Neuronal stem cell (in vitro differentiated cells): ENCODE measurements at regions not wholly inside any gene's neighbourhood (a gene's known extent, or its start where the extent isn't known, plus 50 kb on each side); places are given as distances from the start of the nearest gene placed in this dataset.
A peak's percentile ranks its signal among the peaks of the same experiment; 100 is the strongest.

Experiments
- DNase-seq: peaks from one replicate; pipeline ENCODE4 v3.0.0-alpha.2; 2013; ENCODE audit warnings: low spot score
- H2AFZ ChIP-seq: one replicate; pipeline ENCODE4 v1.6.1; 2013; ENCODE audit warnings: mild to moderate bottlenecking, low read length, inconsistent platforms
- H2AK5ac ChIP-seq: 2 replicates; pipeline ENCODE4 v1.6.1; 2013; ENCODE audit warnings: low read depth, mild to moderate bottlenecking, inconsistent platforms, low read length, moderate library complexity, mixed read lengths
- H2BK120ac ChIP-seq: 2 replicates; pipeline ENCODE4 v1.6.1; 2013; ENCODE audit warnings: low read depth, mild to moderate bottlenecking, inconsistent platforms, low read length, moderate library complexity, mixed read lengths
- H2BK12ac ChIP-seq: one replicate; pipeline ENCODE4 v1.6.1; 2013; ENCODE audit warnings: low read length, inconsistent platforms
- H2BK15ac ChIP-seq: 2 replicates; pipeline ENCODE4 v1.6.1; 2013; ENCODE audit warnings: mild to moderate bottlenecking, low read length, inconsistent platforms, mixed read lengths
- H2BK5ac ChIP-seq: one replicate; pipeline ENCODE4 v1.6.1; 2013; ENCODE audit warnings: inconsistent platforms, mild to moderate bottlenecking, low read length, moderate library complexity
- H3K14ac ChIP-seq: one replicate; pipeline ENCODE4 v1.6.1; 2013; ENCODE audit warnings: low read length, inconsistent platforms
- H3K18ac ChIP-seq: 2 replicates; pipeline ENCODE4 v1.6.1; 2013; ENCODE audit warnings: low read length, inconsistent platforms
- H3K23ac ChIP-seq: 2 replicates; pipeline ENCODE4 v1.6.1; 2013; ENCODE audit warnings: low read depth, mild to moderate bottlenecking, mixed read lengths, low read length, inconsistent platforms; ENCODE audit not compliant: poor library complexity
- H3K27ac ChIP-seq: replicated peaks from 3 replicates; pipeline ENCODE4 v1.5.1; 2013; ENCODE audit warnings: low read length, inconsistent platforms
- H3K27me3 ChIP-seq, 3 experiments: 2 replicates each; pipeline ENCODE4 v1.6.1; 2013; ENCODE audit warnings: low read length in 3 of 3, mild to moderate bottlenecking in 2 of 3, inconsistent platforms in 1 of 3, low read depth in 1 of 3, mixed read lengths in 1 of 3, moderate library complexity in 1 of 3; ENCODE audit not compliant: control insufficient read depth in 3 of 3, insufficient read depth in 3 of 3
- H3K36me3 ChIP-seq, 2 donors: replicated peaks in 1 of 2; 2 replicates each; pipeline ENCODE4 v1.6.1; 2013; ENCODE audit warnings: low read length in 2 of 2; ENCODE audit not compliant: control insufficient read depth in 2 of 2, insufficient read depth in 2 of 2
- H3K4ac ChIP-seq: 2 replicates; pipeline ENCODE4 v1.6.1; 2013; ENCODE audit warnings: inconsistent platforms, mild to moderate bottlenecking, low read length, moderate library complexity
- H3K4me1 ChIP-seq, 2 donors: 1 replicate in 1 of 2; 2 replicates in 1 of 2; pipeline ENCODE4 v1.6.1; 2013; ENCODE audit warnings: low read length in 2 of 2, low read depth in 1 of 2; ENCODE audit not compliant: control insufficient read depth in 2 of 2, insufficient read depth in 1 of 2
- H3K4me2 ChIP-seq: one replicate; pipeline ENCODE4 v1.6.1; 2013; ENCODE audit warnings: mild to moderate bottlenecking, low read length, inconsistent platforms; ENCODE audit not compliant: insufficient read depth, poor library complexity, severe bottlenecking
- H3K4me3 ChIP-seq, 2 donors: 2 replicates each; pipeline ENCODE4 v1.5.1; 2013; ENCODE audit warnings: low read length in 2 of 2, mild to moderate bottlenecking in 2 of 2, inconsistent platforms in 1 of 2, moderate library complexity in 1 of 2
- H3K79me1 ChIP-seq: one replicate; pipeline ENCODE4 v1.6.1; 2013; ENCODE audit warnings: low read depth, mild to moderate bottlenecking, inconsistent platforms, low read length, moderate library complexity
- H3K9ac ChIP-seq: one replicate; pipeline ENCODE4 v1.6.1; 2013; ENCODE audit warnings: mild to moderate bottlenecking, low read depth, low read length, inconsistent platforms; ENCODE audit not compliant: poor library complexity
- H3K9me3 ChIP-seq, 2 donors: replicated peaks in 1 of 2; 2 replicates each; pipeline versions ENCODE3 to v1.6.1; 2013; ENCODE audit warnings: low read length in 2 of 2, mild to moderate bottlenecking in 2 of 2, inconsistent platforms in 1 of 2, low read depth in 1 of 2, mixed read lengths in 1 of 2, moderate library complexity in 1 of 2; ENCODE audit not compliant: control insufficient read depth in 2 of 2, insufficient read depth in 1 of 2
- H4K8ac ChIP-seq: one replicate; pipeline ENCODE4 v1.6.1; 2013; ENCODE audit warnings: low read depth, mild to moderate bottlenecking, inconsistent platforms, low read length, moderate library complexity
- H4K91ac ChIP-seq: one replicate; pipeline ENCODE4 v1.6.1; 2013; ENCODE audit warnings: low read length, low read depth, mild to moderate bottlenecking, inconsistent platforms; ENCODE audit not compliant: poor library complexity
- WGBS, 2 donors: extraction: QIAGEN DNeasy Blood & Tissue Kit; methylation state at CpG; one replicate each; pipeline ENCODE4 v1.1.7; 2013; ENCODE audit warnings: missing lambda C conversion rate in 2 of 2, mixed read lengths in 1 of 2; ENCODE audit not compliant: insufficient read length in 2 of 2, insufficient replicate concordance in 1 of 2; ENCODE audit errors: extremely low coverage in 2 of 2; 5-methylcytosine and 5-hydroxymethylcytosine counted together

GRCh38 chr12:13839365-13840336 is 141.8 kb downstream of the GRIN2B start:
- H2BK5ac ChIP-seq: no peak overlapping the region
- H3K14ac ChIP-seq: no peak overlapping the region
- H3K4me3 ChIP-seq: no peak overlapping the region
- no peak overlapping the region for H3K9ac ChIP-seq
- WGBS, 2 donors: no CpG with 5 or more reads among the region's 11 CpGs
- no peak overlapping the region for H2AFZ ChIP-seq
- peaks cover 4 to 20% of the 10 kb centered on the region in 2 donors for H3K4me1 ChIP-seq
- no peak overlapping the region for H4K8ac ChIP-seq
- H3K27me3 ChIP-seq: no peaks in the 10 kb centered on the region
- H3K23ac ChIP-seq: no peak overlapping the region
- H4K91ac ChIP-seq: no peak overlapping the region
- no peak overlapping the region for H2BK120ac ChIP-seq
- H3K9me3 ChIP-seq: no peaks in the 10 kb centered on the region
- no peak overlapping the region for H3K4me2 ChIP-seq
- H3K36me3 ChIP-seq: no peaks in the 10 kb centered on the region
- H3K79me1 ChIP-seq: no peaks in the 10 kb centered on the region
- no peak overlapping the region for H2AK5ac ChIP-seq
- no peak overlapping the region for H2BK12ac ChIP-seq
- no peak for DNase-seq
- H2BK15ac ChIP-seq: no peak overlapping the region
- no peak overlapping the region for H3K18ac ChIP-seq
- no peak overlapping the region for H3K27ac ChIP-seq
- no peak overlapping the region for H3K4ac ChIP-seq

GRCh38 chr12:13836099-13836498 is 145.3 kb downstream of the GRIN2B start:
- Histone ChIP-seq H3K4me1 (peaks cover 2 to 20% of the 10 kb centered on the region in 2 donors), H2BK5ac (no peak overlapping the region), H2AFZ (peak overlapping the region; percentile 42), H3K9me3 (no peaks in the 10 kb centered on the region), H3K4ac (no peak overlapping the region), H3K27ac (no peak overlapping the region), H2BK120ac (no peak overlapping the region), H3K79me1 (no peaks in the 10 kb centered on the region), H2BK15ac (no peak overlapping the region), H4K91ac (no peak overlapping the region), H2AK5ac (no peak overlapping the region), H3K36me3 (no peaks in the 10 kb centered on the region), H3K9ac (no peak overlapping the region), H2BK12ac (no peak overlapping the region), H3K27me3 (no peaks in the 10 kb centered on the region), H4K8ac (no peak overlapping the region), H3K14ac (no peak overlapping the region), H3K4me2 (no peak overlapping the region), H3K4me3 (no peak overlapping the region), H3K18ac (peak overlapping the region; percentile 68), H3K23ac (no peak overlapping the region)
- no peak for DNase-seq
- WGBS, 2 donors: no CpG with 5 or more reads among the region's 3 CpGs

GRCh38 chr12:13835652-13836051 is 145.8 kb downstream of the GRIN2B start:
- whole genome bisulfite sequencing, 2 donors: no CpG with 5 or more reads among the region's 1 CpG

GRCh38 chr12:13834241-13834640 is 147.2 kb downstream of the GRIN2B start:
- Histone ChIP-seq H3K4me1 (peaks cover 2 to 16% of the 10 kb centered on the region in 2 donors), H3K4me3 (no peak overlapping the region), H3K4me2 (no peak overlapping the region), H3K18ac (no peak overlapping the region), H3K4ac (no peak overlapping the region), H2BK12ac (no peak overlapping the region), H3K9me3 (no peaks in the 10 kb centered on the region), H3K14ac (no peak overlapping the region), H2AK5ac (no peak overlapping the region), H3K27ac (no peak overlapping the region), H2BK5ac (no peak overlapping the region), H3K23ac (no peak overlapping the region), H3K79me1 (no peaks in the 10 kb centered on the region), H2BK120ac (no peak overlapping the region), H4K8ac (no peak overlapping the region), H3K9ac (no peak overlapping the region), H2BK15ac (no peak overlapping the region), H3K36me3 (no peaks in the 10 kb centered on the region), H4K91ac (no peak overlapping the region), H3K27me3 (no peaks in the 10 kb centered on the region), H2AFZ (no peak overlapping the region)
- DNase-seq: no peak
- WGBS, 2 donors: no CpG with 5 or more reads among the region's 5 CpGs

More at GRCh38 chr12:13835652-13836051, 145.8 kb downstream of the GRIN2B start:
- Histone ChIP-seq H3K4me3 (no peak overlapping the region), H3K27me3 (no peaks in the 10 kb centered on the region), H3K4me1 (peaks cover 2 to 20% of the 10 kb centered on the region in 2 donors), H3K18ac (no peak overlapping the region), H3K4me2 (no peak overlapping the region), H2BK15ac (no peak overlapping the region), H3K23ac (no peak overlapping the region), H2BK5ac (no peak overlapping the region), H3K9ac (no peak overlapping the region), H3K14ac (no peak overlapping the region), H3K27ac (no peak overlapping the region), H2BK12ac (no peak overlapping the region), H2BK120ac (no peak overlapping the region), H3K36me3 (no peaks in the 10 kb centered on the region), H4K91ac (no peak overlapping the region), H4K8ac (no peak overlapping the region), H2AFZ (peak overlapping the region; percentile 42), H3K4ac (no peak overlapping the region), H2AK5ac (no peak overlapping the region), H3K9me3 (no peaks in the 10 kb centered on the region), H3K79me1 (no peaks in the 10 kb centered on the region)
- DNase-seq: no peak
